ENCODE measurements at regions not wholly inside any gene's neighbourhood (a gene's known extent, or its start where the extent isn't known, plus 50 kb on each side); places are given as distances from the start of the nearest gene placed in this dataset.

GRCh38 chr3:178181088-178181487 is 355.1 kb upstream of the KCNMB2 start:
- H3K4me3 ChIP-seq (ENCODE audit: low read depth, low read length): no peak overlapping the region
- TF ChIP-seq CTCF (IDR thresholded peaks at IDR 0.05; ENCODE audit: low read depth, low read length): no peak

GRCh38 chr3:178181784-178182183 is 354.5 kb upstream of the KCNMB2 start:
- no peak for TF ChIP-seq CTCF (IDR thresholded peaks at IDR 0.05; ENCODE audit: low read depth, low read length)
- H3K4me3 ChIP-seq (ENCODE audit: low read depth, low read length): no peak overlapping the region

- no peak overlapping the region for H3K4me3 ChIP-seq (ENCODE audit: low read depth, low read length)
- TF ChIP-seq CTCF (IDR thresholded peaks at IDR 0.05; ENCODE audit: low read depth, low read length): no peak
These were observed 353.9 kb upstream of the KCNMB2 start for GRCh38 chr3:178182337-178182779.

- H3K4me3 ChIP-seq (ENCODE audit: low read depth, low read length): no peak overlapping the region
- TF ChIP-seq CTCF (IDR thresholded peaks at IDR 0.05; ENCODE audit: low read depth, low read length): no peak
These were observed 351.4 kb upstream of the KCNMB2 start for GRCh38 chr3:178184833-178185232.

- TF ChIP-seq CTCF (IDR thresholded peaks at IDR 0.05; ENCODE audit: low read depth, low read length): no peak
- no peak overlapping the region for H3K4me3 ChIP-seq (ENCODE audit: low read depth, low read length)
These were observed 349.6 kb upstream of the KCNMB2 start for GRCh38 chr3:178186666-178187065.

- TF ChIP-seq CTCF (IDR thresholded peaks at IDR 0.05; ENCODE audit: low read depth, low read length): no peak
- no peak overlapping the region for H3K4me3 ChIP-seq (ENCODE audit: low read depth, low read length)
These were observed 346.4 kb upstream of the KCNMB2 start for GRCh38 chr3:178189854-178190253.

- H3K4me3 ChIP-seq (ENCODE audit: low read depth, low read length): no peak overlapping the region
- no peak for TF ChIP-seq CTCF (IDR thresholded peaks at IDR 0.05; ENCODE audit: low read depth, low read length)
These were observed 342.4 kb upstream of the KCNMB2 start for GRCh38 chr3:178193846-178194245.

All from WI38 (cell line).